Keratinocyte (primary cell): ENCODE measurements at regions not wholly inside any gene's neighbourhood (a gene's known extent, or its start where the extent isn't known, plus 50 kb on each side); places are given as distances from the start of the nearest gene placed in this dataset.

Experiments used
- DNase-seq: peaks from one replicate; pipeline ENCODE4 v3.0.0-alpha.2; 2011; ENCODE audit warnings: low read depth, missing footprints, low spot score
- FAIRE-seq: peaks from 2 replicates; lab custom pipeline; 2011; peaks lifted over from hg19 to GRCh38; lab: Jason Lieb, UNC
- H2AFZ ChIP-seq: 2 replicates; pipeline ENCODE4 v1.6.0; 2012; ENCODE audit warnings: low read length, control low read depth, inconsistent platforms; ENCODE audit not compliant: control insufficient read depth
- H3K27ac ChIP-seq: 2 replicates; pipeline ENCODE4 v1.5.1; 2011; ENCODE audit warnings: low read length; ENCODE audit not compliant: control insufficient read depth, insufficient read depth
- H3K27me3 ChIP-seq: 3 replicates; pipeline ENCODE4 v1.6.0; 2011; ENCODE audit warnings: low read length; ENCODE audit not compliant: control insufficient read depth, insufficient read depth; ENCODE audit errors: extremely low read depth
- H3K36me3 ChIP-seq, 2 experiments: 2 replicates in 1 of 2; 3 replicates in 1 of 2; pipeline ENCODE4 v1.5.1; 2011; ENCODE audit warnings: low read length in 2 of 2, mild to moderate bottlenecking in 1 of 2; ENCODE audit not compliant: control insufficient read depth in 2 of 2, insufficient read depth in 2 of 2; ENCODE audit errors: extremely low read depth in 1 of 2
- H3K4me1 ChIP-seq: 3 replicates; pipeline ENCODE4 v1.5.1; 2011; ENCODE audit warnings: low read length; ENCODE audit not compliant: control insufficient read depth, insufficient read depth; ENCODE audit errors: extremely low read depth
- H3K4me2 ChIP-seq: 3 replicates; pipeline ENCODE4 v1.6.0; 2011; ENCODE audit warnings: low read depth, low read length; ENCODE audit not compliant: control insufficient read depth, insufficient read depth; ENCODE audit errors: extremely low read depth
- H3K4me3 ChIP-seq, 3 experiments: fragments of 200-600 bp in 1 of 3; sonication (generic) in 1 of 3; 2 replicates in 2 of 3; 3 replicates in 1 of 3; pipeline ENCODE4 v1.5.1; 2011 to 2016; ENCODE audit warnings: low read length in 3 of 3, mild to moderate bottlenecking in 3 of 3, control low read depth in 2 of 3, inconsistent platforms in 1 of 3, low read depth in 1 of 3, mixed read lengths in 1 of 3, mixed run types in 1 of 3, moderate library complexity in 1 of 3; ENCODE audit not compliant: control insufficient read depth in 2 of 3, insufficient read depth in 2 of 3; ENCODE audit errors: extremely low read depth in 1 of 3
- H3K79me2 ChIP-seq: 2 replicates; pipeline ENCODE4 v1.6.0; 2012; ENCODE audit warnings: low read length; ENCODE audit not compliant: control insufficient read depth, insufficient read depth
- H3K9ac ChIP-seq: 3 replicates; pipeline ENCODE4 v1.6.0; 2011; ENCODE audit warnings: low read length; ENCODE audit not compliant: control insufficient read depth, insufficient read depth; ENCODE audit errors: extremely low read depth
- H3K9me1 ChIP-seq: 3 replicates; pipeline ENCODE4 v1.6.0; 2011; ENCODE audit warnings: low read length; ENCODE audit not compliant: control insufficient read depth, insufficient read depth; ENCODE audit errors: extremely low read depth
- H3K9me3 ChIP-seq: 2 replicates; pipeline ENCODE4 v1.5.1; 2012; ENCODE audit warnings: low read depth, low read length; ENCODE audit not compliant: control insufficient read depth
- H4K20me1 ChIP-seq: 3 replicates; pipeline ENCODE4 v1.6.0; 2011; ENCODE audit warnings: low read length; ENCODE audit not compliant: control insufficient read depth, insufficient read depth; ENCODE audit errors: extremely low read depth
- EZH2 ChIP-seq: IDR thresholded peaks from one replicate; pipeline ENCODE4 v1.6.1; 2012; ENCODE audit warnings: inconsistent platforms, mild to moderate bottlenecking, low read length, moderate library complexity
- dilution Hi-C: fragments of 300-500 bp; cut with MboI; formaldehyde crosslinking; loops from one replicate; pipeline ENCODE4 v1.7.0; 2020; ENCODE audit warnings: low sequenced_read_pairs; ENCODE audit not compliant: extremely low pct_ligation_motif_present
- TF ChIP-seq, protein P1 (sequence below), 3 experiments: IDR thresholded peaks in 1 of 3; conservative IDR thresholded peaks in 1 of 3; optimal IDR thresholded peaks in 1 of 3; 2 replicates in 2 of 3; 3 replicates in 1 of 3; pipeline versions ENCODE3 to v1.5.1; 2011; ENCODE audit warnings: low read length in 3 of 3, mild to moderate bottlenecking in 3 of 3, moderate library complexity in 2 of 3, control low read depth in 1 of 3, inconsistent platforms in 1 of 3; ENCODE audit not compliant: insufficient read depth in 2 of 3; ENCODE audit errors: extremely low read depth in 1 of 3

DNA sequence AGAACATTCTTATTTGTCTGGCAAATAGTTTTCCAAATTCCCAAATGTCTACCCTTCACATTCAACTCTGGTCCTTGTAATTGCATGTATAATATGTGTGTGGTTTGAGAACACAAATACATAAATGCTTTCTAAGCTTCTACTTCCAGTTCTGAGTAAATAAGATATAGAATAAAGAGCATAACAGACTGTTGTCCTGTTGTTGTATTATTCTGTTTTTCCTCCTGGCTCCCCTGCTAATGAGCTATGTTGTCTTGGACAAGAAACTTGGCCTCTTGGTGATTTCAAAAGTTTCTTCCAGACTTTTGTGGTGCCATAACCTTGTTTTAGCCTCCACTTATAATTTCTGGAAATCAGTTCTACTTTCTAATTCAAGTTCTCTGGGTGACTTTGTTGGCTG lies 75.3 kb upstream of the USP38 start:
- DNase-seq (no peak), FAIRE-seq (no peak)
- Histone ChIP-seq H3K4me3 (no peak overlapping the region), H4K20me1 (no peaks in the 10 kb centered on the region), H3K4me1 (no peaks in the 10 kb centered on the region), H3K9me3 (no peaks in the 10 kb centered on the region), H3K4me2 (no peak overlapping the region), H3K27ac (no peak overlapping the region), H3K79me2 (no peaks in the 10 kb centered on the region), H3K9ac (no peak overlapping the region), H3K9me1 (no peaks in the 10 kb centered on the region), H3K27me3 (no peaks in the 10 kb centered on the region), H3K36me3 (no peaks in the 10 kb centered on the region), H2AFZ (no peak overlapping the region)
- TF ChIP-seq, protein P1, sequence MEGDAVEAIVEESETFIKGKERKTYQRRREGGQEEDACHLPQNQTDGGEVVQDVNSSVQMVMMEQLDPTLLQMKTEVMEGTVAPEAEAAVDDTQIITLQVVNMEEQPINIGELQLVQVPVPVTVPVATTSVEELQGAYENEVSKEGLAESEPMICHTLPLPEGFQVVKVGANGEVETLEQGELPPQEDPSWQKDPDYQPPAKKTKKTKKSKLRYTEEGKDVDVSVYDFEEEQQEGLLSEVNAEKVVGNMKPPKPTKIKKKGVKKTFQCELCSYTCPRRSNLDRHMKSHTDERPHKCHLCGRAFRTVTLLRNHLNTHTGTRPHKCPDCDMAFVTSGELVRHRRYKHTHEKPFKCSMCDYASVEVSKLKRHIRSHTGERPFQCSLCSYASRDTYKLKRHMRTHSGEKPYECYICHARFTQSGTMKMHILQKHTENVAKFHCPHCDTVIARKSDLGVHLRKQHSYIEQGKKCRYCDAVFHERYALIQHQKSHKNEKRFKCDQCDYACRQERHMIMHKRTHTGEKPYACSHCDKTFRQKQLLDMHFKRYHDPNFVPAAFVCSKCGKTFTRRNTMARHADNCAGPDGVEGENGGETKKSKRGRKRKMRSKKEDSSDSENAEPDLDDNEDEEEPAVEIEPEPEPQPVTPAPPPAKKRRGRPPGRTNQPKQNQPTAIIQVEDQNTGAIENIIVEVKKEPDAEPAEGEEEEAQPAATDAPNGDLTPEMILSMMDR (optimal IDR thresholded peaks at IDR 0.05 in 1 of 3, IDR thresholded peaks at IDR 0.05 in 1 of 3, conservative IDR thresholded peaks at IDR 0.05 in 1 of 3; ENCODE audit: extremely low read depth in 1 of 3, insufficient read depth in 2 of 3, low read length in 3 of 3): no peak
- TF ChIP-seq EZH2: no peak
- dilution Hi-C loops: no loop called here

DNA sequence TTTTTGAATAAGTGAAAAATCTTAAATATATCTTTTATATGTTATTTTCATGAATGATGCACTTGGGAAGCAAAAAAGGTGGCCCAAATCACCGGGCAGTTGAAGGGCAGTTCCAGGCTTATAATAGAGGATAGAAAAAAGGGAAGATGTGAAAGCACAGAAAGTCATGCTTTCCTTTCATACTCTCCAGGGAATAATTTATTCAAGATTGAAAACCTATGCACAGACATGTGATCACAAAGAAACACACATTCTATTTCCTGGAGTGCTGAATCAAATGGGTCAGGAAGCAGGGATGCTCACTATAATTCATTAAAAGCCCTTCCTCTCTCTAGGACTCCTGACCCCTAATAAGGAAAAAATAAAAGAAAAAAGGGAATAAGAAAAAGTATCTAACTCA lies 66.1 kb upstream of the USP38 start:
- no peaks in the 10 kb centered on the region for H4K20me1 ChIP-seq
- H3K9me3 ChIP-seq: no peaks in the 10 kb centered on the region
- no peak overlapping the region for H3K4me2 ChIP-seq
- no peaks in the 10 kb centered on the region for H3K79me2 ChIP-seq
- H2AFZ ChIP-seq: no peak overlapping the region
- H3K36me3 ChIP-seq: no peaks in the 10 kb centered on the region
- DNase-seq (no peak), FAIRE-seq (no peak)
- TF ChIP-seq EZH2: no peak
- TF ChIP-seq, protein P1 (optimal IDR thresholded peaks at IDR 0.05 in 1 of 3, IDR thresholded peaks at IDR 0.05 in 1 of 3, conservative IDR thresholded peaks at IDR 0.05 in 1 of 3; ENCODE audit: extremely low read depth in 1 of 3, insufficient read depth in 2 of 3, low read length in 3 of 3): no peak
- H3K4me1 ChIP-seq: no peaks in the 10 kb centered on the region
- H3K9ac ChIP-seq: no peak overlapping the region
- H3K4me3 ChIP-seq: no peak overlapping the region
- H3K27me3 ChIP-seq: no peaks in the 10 kb centered on the region
- H3K27ac ChIP-seq: no peak overlapping the region
- no peaks in the 10 kb centered on the region for H3K9me1 ChIP-seq
- dilution Hi-C loops: no loop called here
